Mammary epithelial cell (primary cell): ENCODE measurements at regions not wholly inside any gene's neighbourhood (a gene's known extent, or its start where the extent isn't known, plus 50 kb on each side); places are given as distances from the start of the nearest gene placed in this dataset.

ENCODE experiments used
- CTCF ChIP-seq, 2 donors: IDR thresholded peaks in 1 of 2; conservative IDR thresholded peaks in 1 of 2; 2 replicates each; pipeline ENCODE4 v1.5.1; 2011 to 2012; ENCODE audit warnings: inconsistent platforms in 2 of 2, low read length in 2 of 2, mild to moderate bottlenecking in 2 of 2, control low read depth in 1 of 2, low read depth in 1 of 2; ENCODE audit not compliant: insufficient read depth in 1 of 2; ENCODE audit errors: extremely low read depth in 1 of 2
- EZH2 ChIP-seq: IDR thresholded peaks from 2 replicates; pipeline ENCODE4 v1.6.1; 2012; ENCODE audit warnings: low read length, inconsistent platforms, borderline replicate concordance

- TF ChIP-seq CTCF (conservative IDR thresholded peaks at IDR 0.05 in 1 of 2, IDR thresholded peaks at IDR 0.05 in 1 of 2; ENCODE audit: extremely low read depth in 1 of 2, insufficient read depth in 1 of 2, low read depth in 1 of 2, low read length in 2 of 2) (no peak), EZH2 (no peak)
Measured at GRCh38 chr18:5669585-5669984, 125.8 kb upstream of the EPB41L3 start.
